Caki2 (cell line): ENCODE measurements at regions not wholly inside any gene's neighbourhood (a gene's known extent, or its start where the extent isn't known, plus 50 kb on each side); places are given as distances from the start of the nearest gene placed in this dataset.

Experiments
- DNase-seq: peaks from one replicate; pipeline ENCODE4 v3.0.0-alpha.2; 2015; ENCODE audit warnings: low read depth
- in situ Hi-C: cut with HindIII; loops from 2 replicates; pipeline ENCODE4 v1.10.0; 2016; ENCODE audit warnings: low sequenced_read_pairs, low pct_unique_long_range_greater_than_20kb, mixed read lengths

DNA sequence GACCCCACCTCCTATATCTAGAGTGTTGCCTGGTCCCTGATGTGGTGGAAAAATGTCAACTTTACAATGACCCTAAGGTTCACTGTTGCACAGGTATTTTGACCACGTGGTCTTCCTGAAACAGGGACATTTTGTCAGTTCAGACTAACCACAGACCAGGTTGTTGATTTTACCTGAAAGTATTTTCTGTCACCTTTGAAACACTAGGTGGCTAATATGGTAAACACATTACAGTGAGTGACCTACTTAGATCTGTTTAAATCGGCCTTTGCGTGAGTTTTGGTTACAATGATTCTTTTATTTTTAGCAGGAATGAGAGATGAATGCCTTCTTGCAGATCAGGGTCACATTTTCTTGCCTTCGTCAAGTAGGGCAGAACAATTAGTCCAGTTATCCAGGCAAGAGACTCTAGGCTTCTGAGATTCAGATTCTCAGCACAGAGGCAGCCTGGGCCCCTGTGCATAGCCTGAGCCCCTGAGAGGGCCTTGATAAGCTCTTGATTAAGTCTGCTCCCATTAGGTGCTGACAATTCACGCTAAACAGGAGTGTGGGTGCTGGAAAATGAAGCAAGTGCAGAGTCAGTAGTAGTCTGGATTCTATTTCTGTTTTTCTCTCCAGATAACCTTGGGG is 226.2 kb downstream of the KCNS3 start:
- in situ Hi-C loops = no loop called here
- DNase-seq = no peak

DNA sequence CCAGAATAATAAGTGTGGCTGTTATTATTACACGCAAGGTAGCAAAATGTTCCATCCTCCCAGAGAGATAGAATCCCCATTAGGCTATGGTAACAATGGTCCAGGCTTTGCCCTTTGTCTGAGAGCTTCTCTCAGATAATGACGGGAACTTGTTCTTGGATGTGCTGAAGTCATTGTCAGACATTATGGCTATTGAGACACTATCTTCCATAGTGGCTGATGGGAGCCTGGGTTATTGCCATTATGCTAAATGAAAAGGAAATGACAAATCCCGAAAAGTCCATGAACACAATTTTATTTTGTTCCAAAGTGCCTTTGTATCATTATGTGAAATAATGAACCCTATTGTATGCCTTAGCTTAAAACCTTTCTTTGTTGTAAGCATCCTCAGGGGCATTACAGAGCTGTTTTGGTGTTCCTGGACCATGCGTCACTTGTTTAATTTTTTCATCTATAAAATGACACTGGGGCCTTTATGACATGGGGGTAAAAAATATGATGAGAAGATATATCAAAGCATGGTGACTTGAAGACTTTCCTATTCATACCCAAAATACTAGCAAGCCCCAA is 218.5 kb downstream of the KCNS3 start:
- in situ Hi-C loops = no loop called here
- no peak for DNase-seq

DNA sequence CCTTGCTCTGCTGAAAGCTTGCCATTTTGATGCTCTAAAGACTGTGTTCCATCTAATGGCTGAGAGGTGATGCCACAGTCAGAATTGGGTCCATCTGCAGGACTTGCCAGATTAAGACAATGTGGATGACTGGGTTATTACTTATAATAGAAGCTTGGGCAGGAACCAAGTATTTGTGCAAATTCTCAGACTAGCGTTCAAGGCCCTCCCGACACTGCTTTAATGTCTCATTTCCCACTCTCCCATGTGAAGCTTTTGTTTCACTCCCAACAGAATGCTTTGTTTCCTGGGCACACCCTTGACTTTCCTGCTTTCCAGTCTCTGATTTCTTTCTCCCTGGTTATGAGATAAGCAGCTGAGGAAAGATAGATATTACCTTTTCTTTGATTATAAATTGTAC is 215.8 kb downstream of the KCNS3 start:
- in situ Hi-C loops = no loop called here
- DNase-seq = no peak

- DNase-seq = no peak
- in situ Hi-C loops = no loop called here
Measured at GRCh38 chr2:18093196-18093595, 214.7 kb downstream of the KCNS3 start.

DNA sequence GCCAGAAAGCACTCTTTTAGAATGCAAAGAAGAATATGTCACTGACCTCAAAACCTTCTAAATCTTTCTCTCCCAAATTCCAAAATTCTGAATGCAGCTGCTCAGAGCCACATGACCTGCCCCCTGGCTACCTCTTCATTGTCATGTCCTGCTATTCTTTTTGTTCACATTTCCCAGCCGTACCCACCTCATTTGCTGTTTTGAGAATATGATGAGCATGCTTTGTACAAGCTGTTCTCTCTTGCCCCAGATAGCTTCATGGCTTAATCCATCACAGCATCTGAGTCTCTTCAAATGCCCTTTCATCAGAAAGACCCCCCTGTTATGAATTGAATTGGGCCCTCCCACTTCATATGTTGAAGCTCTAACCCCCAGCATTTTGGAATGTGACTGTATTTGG is 214.3 kb downstream of the KCNS3 start:
- no peak for DNase-seq
- in situ Hi-C loops = no loop called here

DNA sequence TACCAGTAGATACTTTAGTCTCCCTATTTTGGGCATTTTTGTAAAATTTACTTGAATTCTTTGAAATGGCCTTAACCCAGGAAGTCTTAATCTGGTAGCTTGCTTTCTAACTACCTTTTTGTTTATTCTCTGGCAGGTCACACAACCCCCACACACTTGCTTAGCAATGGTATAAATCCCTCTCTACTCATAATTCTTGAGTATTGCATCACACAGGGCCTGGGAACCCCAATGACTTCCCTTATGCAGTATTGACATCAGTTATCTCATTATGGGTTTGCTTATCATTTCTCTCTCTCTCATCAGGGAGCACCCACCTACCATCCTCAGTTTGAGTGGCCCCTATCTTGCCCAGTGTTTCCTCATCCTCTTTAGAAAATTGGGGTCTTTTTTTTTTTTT is 207.1 kb downstream of the KCNS3 start:
- DNase-seq = no peak
- in situ Hi-C loops = no loop called here

- in situ Hi-C loops = no loop called here
- no peak for DNase-seq
Measured at GRCh38 chr2:18084376-18084775, 205.9 kb downstream of the KCNS3 start.

DNA sequence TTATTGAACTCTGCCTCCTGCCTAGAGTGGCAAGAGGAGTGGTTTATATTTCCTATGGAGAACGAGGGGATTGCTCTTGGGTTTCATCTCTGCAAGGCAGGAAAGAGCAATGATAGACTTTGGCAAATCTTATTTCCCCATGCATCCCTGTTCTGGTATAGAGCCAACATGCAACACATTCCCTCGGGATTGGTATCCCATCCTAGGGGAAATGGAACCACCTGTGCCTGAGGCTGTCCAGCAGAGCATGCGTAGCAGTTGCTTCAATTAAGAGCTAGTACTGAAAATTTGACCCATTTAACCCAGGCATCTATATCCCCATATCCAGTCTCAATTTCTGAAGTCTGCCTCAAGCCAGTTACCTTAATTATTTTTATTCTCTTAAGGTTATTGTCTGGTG is 205.3 kb downstream of the KCNS3 start:
- in situ Hi-C loops = no loop called here
- no peak for DNase-seq

- DNase-seq = no peak
- in situ Hi-C loops = no loop called here
Measured at GRCh38 chr2:18078216-18078615, 199.7 kb downstream of the KCNS3 start.

DNA sequence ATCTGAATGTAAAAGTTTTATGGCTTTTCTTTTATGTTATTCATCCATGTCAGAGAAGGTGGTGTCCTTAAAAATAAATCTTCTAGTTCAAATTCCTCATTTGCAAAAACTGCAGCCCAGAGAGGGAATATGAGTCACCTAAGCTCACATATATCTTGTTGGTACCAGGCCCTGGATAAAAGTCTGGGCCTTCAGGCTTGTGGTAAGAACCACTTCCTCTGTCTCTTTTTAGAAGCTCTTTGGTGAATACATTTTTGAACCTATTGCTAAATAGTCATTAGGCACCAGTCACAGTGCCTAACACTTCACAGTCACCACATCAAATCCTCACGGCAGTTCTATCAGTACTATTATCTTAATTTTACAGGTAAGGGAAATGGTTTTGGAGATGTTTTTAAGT is 199.2 kb downstream of the KCNS3 start:
- in situ Hi-C loops = no loop called here

GRCh38 chr2:18077231-18077630 is 198.8 kb downstream of the KCNS3 start:
- in situ Hi-C loops = no loop called here
- no peak for DNase-seq

More for the DNA sequence above, 199.2 kb downstream of the KCNS3 start:
- DNase-seq = no peak

DNA sequence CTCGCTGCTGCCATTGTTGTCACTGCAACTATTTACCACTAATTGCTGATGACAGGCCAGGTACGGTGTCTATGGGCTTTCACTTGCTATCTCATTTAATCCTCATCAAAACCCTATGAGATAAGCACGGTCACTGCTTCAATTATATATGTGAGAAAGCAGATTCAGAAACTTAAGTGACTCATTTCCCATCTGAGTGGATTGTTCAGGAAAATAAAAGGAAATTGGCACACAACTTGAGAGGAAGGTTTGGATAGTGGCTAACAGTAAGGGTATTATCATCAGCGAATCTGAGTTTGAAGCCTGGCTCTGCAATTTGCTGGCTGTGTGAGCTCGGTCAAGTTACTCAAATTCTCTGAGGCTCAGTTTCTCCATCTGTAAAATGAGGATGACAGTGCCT is 196.0 kb downstream of the KCNS3 start:
- in situ Hi-C loops = no loop called here
- DNase-seq = no peak

DNA sequence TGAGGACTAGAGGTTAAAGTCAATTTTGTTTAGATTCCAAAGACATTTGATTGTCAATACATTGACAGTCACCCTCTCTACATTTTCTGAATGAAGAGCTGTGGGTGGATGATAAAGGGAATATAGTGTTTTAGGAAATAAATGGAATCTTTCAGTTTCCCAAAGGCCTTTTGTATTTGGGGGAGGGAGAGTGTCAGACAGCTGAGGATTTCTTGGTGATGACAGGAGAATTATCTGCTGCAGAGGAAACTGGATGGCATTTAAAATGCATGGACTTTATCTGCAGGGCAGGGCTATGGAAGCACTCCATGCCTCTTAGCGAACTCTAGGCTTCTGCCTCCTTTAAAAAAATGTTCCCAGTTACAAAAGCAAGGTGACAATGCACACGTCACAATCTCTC is 195.1 kb downstream of the KCNS3 start:
- DNase-seq = no peak
- in situ Hi-C loops = no loop called here

DNA sequence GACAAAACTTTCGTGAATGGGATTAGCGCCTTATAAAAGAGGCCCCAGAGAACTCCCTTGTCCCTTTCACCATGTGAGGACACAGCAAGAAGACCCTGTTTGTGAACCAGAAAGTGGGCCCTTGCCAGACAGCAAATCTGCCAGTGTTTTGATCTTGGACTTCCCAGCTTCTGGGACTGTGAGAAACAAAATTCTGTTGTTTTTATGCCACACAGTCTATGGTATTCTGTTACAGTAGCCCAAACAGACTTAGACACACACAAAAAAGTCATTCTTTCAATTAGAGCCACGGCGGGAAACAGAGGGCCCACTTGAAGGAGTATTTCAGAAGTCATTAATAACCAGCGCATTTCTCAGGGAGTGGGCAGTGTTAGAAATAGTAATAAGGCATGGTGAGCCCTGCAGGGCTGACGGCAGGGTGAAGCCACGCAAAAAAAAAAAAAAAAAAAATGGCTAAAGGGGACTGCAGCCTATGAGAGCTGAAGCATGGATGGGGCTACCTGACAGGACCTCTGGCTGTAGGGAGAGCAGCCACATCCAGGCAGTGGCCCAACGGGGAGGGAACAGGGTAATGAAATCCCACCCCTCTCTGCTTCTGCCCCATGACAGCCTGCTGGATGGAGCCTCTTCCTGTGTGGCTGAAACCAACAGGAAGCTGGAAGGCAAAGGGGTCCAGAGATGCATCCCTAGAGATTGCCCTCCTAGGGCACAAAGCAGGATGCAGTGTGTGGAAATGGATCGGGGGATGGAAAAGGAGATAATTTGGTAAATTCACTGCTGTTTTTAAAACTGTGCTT is 189.3 kb downstream of the KCNS3 start:
- DNase-seq = no peak
- in situ Hi-C loops = no loop called here

GRCh38 chr2:18066894-18067293 is 188.4 kb downstream of the KCNS3 start:
- no peak for DNase-seq
- in situ Hi-C loops = no loop called here

DNA sequence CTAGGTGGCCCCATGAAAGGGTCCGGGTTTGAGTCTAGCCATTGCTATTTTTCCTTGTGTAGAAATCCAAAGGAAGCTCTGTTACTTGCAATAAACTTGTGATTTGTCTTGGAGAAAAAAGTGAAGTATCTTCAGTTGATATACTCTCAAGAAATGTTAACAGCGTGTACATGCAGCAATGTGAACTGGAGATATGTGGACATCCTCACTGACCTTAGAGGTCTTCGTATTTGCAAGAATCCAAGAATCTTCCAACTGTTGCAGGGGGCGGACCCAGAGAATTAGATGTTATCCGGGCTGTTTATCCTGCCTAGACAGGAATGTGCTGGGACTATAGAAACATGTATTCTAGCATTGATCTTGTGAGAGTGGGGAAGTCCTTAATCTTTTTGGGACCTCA is 187.6 kb downstream of the KCNS3 start:
- in situ Hi-C loops = no loop called here
- no peak for DNase-seq

DNA sequence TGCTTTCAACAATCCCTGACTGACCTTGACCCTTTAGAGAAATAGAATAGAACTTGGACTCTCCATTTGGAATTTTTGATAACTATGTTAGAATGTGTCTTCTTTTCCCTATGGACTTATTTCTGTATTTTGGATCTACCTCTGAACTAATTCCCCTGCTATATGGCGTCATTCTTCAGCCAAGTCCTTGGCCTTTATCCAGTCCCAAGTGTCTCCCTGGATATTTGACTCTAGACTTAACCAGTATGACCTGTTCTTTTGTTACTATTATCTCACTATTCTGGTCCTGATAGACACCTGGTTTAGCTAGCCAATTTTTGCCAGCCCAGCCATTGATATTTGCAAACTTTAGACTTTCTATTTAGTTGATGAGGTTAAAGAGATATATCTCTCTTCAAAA is 186.8 kb downstream of the KCNS3 start:
- in situ Hi-C loops = no loop called here
- no peak for DNase-seq

DNA sequence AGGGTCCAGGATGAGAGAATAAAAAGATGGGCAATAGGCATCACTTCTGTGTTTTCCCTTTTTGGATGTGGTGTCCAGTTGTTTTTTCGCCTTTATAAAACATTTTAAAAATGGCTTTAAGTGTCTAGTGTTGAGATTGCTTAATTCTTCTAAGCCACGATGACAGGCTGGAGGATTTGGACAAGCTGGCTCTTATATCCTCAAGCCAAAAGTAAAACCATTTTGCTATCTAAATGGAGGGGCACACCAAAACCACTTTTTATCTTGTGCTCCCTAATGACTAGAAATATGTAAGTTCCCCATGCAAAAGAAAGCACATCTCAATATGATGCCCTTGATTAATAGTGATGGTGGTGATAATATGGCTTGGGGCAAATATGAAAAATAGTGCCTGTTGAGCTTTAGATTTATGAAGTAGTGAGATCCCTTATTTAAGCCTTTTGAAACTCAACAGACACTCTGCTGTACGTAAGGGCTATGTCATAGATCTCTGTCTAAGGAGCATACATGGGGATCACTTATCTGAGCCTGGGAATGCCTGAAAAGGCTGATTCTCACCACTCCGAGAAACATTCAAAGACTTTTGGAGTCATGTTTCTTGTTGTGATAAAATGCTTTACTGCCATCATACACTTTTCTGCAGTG is 185.5 kb downstream of the KCNS3 start:
- DNase-seq = no peak
- in situ Hi-C loops = no loop called here

GRCh38 chr2:18062892-18063291 is 184.4 kb downstream of the KCNS3 start:
- in situ Hi-C loops = no loop called here
- no peak for DNase-seq
